Small intestine (tissue), 7 donors: ENCODE measurements at regions not wholly inside any gene's neighbourhood (a gene's known extent, or its start where the extent isn't known, plus 50 kb on each side); places are given as distances from the start of the nearest gene placed in this dataset.

Experiments
- DNase-seq, 2 donors: peaks; one replicate each; pipeline versions ENCODE4 v3.0.0 to v3.0.0-alpha.2; 2013
- FAIRE-seq: peaks from 2 replicates; lab custom pipeline; 2012; peaks lifted over from hg19 to GRCh38; lab: Jason Lieb, UNC
- H3K27ac ChIP-seq, 3 donors: one replicate each; pipeline ENCODE4 v1.5.1; 2013; ENCODE audit warnings: low read length in 2 of 3, mild to moderate bottlenecking in 2 of 3, control low read depth in 1 of 3, inconsistent platforms in 1 of 3, low read depth in 1 of 3, moderate library complexity in 1 of 3
- H3K27me3 ChIP-seq, 3 donors: one replicate each; pipeline ENCODE4 v1.6.1; 2013; ENCODE audit warnings: low read length in 3 of 3, inconsistent platforms in 1 of 3; ENCODE audit not compliant: control insufficient read depth in 3 of 3, insufficient read depth in 3 of 3
- H3K36me3 ChIP-seq, 3 donors: one replicate each; pipeline ENCODE4 v1.6.1; 2013; ENCODE audit warnings: low read length in 3 of 3, inconsistent platforms in 1 of 3, low read depth in 1 of 3, mild to moderate bottlenecking in 1 of 3, moderate library complexity in 1 of 3; ENCODE audit not compliant: control insufficient read depth in 3 of 3, insufficient read depth in 2 of 3
- H3K4me1 ChIP-seq, 3 donors: one replicate each; pipeline ENCODE4 v1.6.1; 2013; ENCODE audit warnings: low read length in 2 of 3, inconsistent platforms in 1 of 3, low read depth in 1 of 3, mild to moderate bottlenecking in 1 of 3, moderate library complexity in 1 of 3; ENCODE audit not compliant: control insufficient read depth in 3 of 3, insufficient read depth in 2 of 3
- H3K4me3 ChIP-seq, 3 donors: one replicate each; pipeline ENCODE4 v1.5.1; 2013; ENCODE audit warnings: low read length in 3 of 3, control low read depth in 1 of 3, inconsistent platforms in 1 of 3, low read depth in 1 of 3, mild to moderate bottlenecking in 1 of 3, moderate library complexity in 1 of 3
- H3K9me3 ChIP-seq, 2 donors: one replicate each; pipeline ENCODE4 v1.6.1; 2013; ENCODE audit warnings: low read depth in 1 of 2, low read length in 1 of 2; ENCODE audit not compliant: control insufficient read depth in 2 of 2, insufficient read depth in 1 of 2
- WGBS, 3 donors: extraction: QIAGEN DNeasy Blood & Tissue Kit; methylation state at CpG; one replicate each; pipeline ENCODE4 v1.1.7; 2013; 5-methylcytosine and 5-hydroxymethylcytosine counted together
- donor health status: healthy with polysubstance abuse.
- donor health status: control.
- donor health status: control.
- donor health status: Bipolar disorder and iron deficiency.
- donor health status: healthy.

- DNase-seq (no peak), FAIRE-seq (no peak)
- WGBS, 3 donors = 89 to 94% (median 92%) methylated on average over 3 of the region's 3 CpGs
- Histone ChIP-seq H3K4me1 (peaks cover 7 to 35% (median 9%) of the 10 kb centered on the region in 3 donors), H3K9me3 (peaks cover 0 to 11% of the 10 kb centered on the region in 2 donors), H3K4me3 (no peak overlapping the region), H3K36me3 (no peaks in the 10 kb centered on the region), H3K27ac (no peak overlapping the region), H3K27me3 (no peaks in the 10 kb centered on the region)
Observed at GRCh38 chr2:203809991-203810510, 57.5 kb upstream of the CTLA4 start.

DNA sequence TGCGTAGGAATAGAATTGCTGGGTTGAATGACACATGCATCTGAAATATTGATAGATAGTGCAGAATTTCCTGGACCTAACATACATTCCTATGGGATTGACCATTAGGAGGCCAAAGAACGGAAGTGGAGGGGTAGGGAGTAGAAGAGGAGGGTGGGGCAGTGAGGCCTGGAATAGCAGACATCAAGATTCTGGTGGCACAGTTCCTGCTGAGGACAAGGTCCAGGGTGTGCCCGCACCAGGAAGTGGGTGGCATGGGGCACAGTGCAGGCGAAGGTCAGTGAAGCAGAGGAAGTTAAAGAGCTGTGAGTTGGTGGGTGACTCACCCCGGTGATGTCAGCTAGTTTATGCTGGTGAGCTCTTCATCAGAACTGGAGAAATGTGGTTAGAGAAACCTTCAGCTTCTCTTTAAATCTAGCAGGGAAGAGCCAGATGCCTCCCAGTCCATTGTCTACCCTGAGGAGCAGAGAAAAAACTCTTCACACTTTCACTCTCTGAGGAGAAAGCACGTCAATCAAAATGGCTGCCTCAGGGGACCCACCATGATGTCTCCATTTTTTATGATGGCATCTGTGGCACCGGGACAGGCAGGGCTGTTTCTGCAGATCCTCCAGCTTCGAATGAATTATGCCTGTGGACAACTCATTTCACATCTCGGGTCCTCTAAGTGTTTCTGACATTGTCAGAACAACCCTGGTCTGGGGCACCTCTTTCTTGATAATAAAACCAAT lies 55.9 kb upstream of the CTLA4 start:
- 31 to 47% (median 35%) methylated on average over 9 of the region's 9 CpGs for WGBS, 3 donors
- H3K9me3 ChIP-seq = peaks cover 0 to 5% of the 10 kb centered on the region in 2 donors
- peak overlapping the region; percentile 71 to 85 (median 82) for H3K27ac ChIP-seq
- H3K4me3 ChIP-seq = no peak overlapping the region
- DNase-seq = peak; percentile 92 to 99
- no peaks in the 10 kb centered on the region for H3K36me3 ChIP-seq
- peaks cover 7 to 37% (median 9%) of the 10 kb centered on the region in 3 donors for H3K4me1 ChIP-seq
- FAIRE-seq = peak; percentile 33
- H3K27me3 ChIP-seq = no peaks in the 10 kb centered on the region

DNA sequence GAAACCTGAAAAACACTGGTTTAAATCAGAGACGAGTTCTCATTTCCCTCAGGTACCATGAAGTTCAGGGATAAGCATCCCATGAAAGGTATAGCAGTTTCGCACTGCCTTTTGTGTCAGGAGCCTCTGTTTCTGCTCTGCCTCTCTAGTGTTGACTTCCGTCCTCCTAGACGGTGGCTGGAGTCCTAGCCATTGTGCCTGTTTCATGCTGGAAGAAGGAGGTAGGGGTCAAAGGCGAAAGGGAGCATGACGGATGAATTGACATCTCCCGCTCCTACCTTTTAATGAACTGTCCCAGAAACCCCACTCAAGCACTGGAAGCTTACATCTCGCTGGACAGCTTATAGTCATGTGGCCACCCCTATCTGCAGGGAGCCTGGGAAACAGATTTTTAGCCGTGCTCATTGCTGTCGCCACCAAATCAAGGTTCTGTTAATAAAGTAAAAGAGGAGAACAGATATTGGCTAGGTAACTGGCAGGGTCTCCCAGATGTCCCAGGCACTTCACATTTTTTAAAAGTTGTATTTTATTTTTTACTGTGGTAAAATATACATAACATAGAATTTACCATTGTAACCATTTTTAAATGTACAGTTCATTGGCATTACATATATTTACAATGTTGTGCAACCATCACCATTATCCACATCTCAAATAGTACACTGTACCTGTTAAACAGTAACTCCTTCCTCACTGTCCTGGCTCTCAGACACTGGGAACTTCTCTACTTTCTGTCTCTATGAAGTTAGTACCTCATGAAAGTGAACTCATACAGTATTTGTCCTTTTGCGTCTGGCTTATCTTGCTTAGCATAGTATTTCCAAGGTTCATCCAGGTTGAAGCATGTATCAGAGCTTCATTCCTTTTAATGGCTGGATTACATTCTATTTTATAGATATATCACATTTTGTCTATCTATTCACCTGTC lies 55.0 kb upstream of the CTLA4 start:
- Histone ChIP-seq H3K27me3 (no peaks in the 10 kb centered on the region), H3K36me3 (no peaks in the 10 kb centered on the region), H3K27ac (peak overlapping the region; percentile 71 to 85 (median 82)), H3K4me1 (peaks cover 7 to 37% (median 9%) of the 10 kb centered on the region in 3 donors), H3K4me3 (no peak overlapping the region), H3K9me3 (peaks cover 0 to 5% of the 10 kb centered on the region in 2 donors)
- peak; percentile 70 to 80 for DNase-seq
- 84 to 89% (median 85%) methylated on average over 11 of the region's 11 CpGs for WGBS, 3 donors
- FAIRE-seq = no peak

DNA sequence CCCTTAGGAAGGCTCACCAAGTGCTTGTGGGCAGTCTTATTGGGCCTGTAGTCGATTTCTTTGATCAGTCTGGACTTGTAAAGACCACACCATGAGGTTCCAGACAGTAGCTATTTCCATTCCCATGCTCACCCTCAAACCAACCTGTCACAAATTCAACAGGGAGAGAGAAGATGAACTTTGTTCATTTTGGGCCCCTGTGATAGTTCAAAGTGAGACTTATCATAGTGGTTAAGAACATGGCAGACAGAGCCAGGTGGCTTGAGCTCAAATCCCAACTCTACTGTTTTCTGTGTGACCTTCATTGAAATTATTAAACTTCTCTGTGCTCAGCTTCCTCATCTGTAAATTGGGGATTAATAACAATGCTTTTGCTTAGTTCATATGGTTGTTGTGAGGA lies 53.9 kb upstream of the CTLA4 start:
- 79 to 86% (median 84%) methylated on average over 1 of the region's 1 CpG for WGBS, 3 donors
- H3K36me3 ChIP-seq = no peaks in the 10 kb centered on the region
- H3K4me1 ChIP-seq = peaks cover 7 to 37% (median 9%) of the 10 kb centered on the region in 3 donors
- peak overlapping the region; percentile 48 to 82 (median 74) for H3K27ac ChIP-seq
- no peaks in the 10 kb centered on the region for H3K27me3 ChIP-seq
- DNase-seq (peak in 1 of 2 donors; percentile 12), FAIRE-seq (no peak)
- H3K9me3 ChIP-seq = peaks cover 0 to 5% of the 10 kb centered on the region in 2 donors
- no peak overlapping the region for H3K4me3 ChIP-seq

GRCh38 chr2:203814661-203815540 lies 52.7 kb upstream of the CTLA4 start:
- Histone ChIP-seq H3K27me3 (no peaks in the 10 kb centered on the region), H3K9me3 (peaks cover 0 to 4% of the 10 kb centered on the region in 2 donors), H3K27ac (peak overlapping the region; percentile 24 to 82 (median 29)), H3K4me3 (no peak overlapping the region), H3K36me3 (no peaks in the 10 kb centered on the region), H3K4me1 (peaks cover 7 to 48% (median 8%) of the 10 kb centered on the region in 3 donors)
- FAIRE-seq (no peak), DNase-seq (peak; percentile 75 to 83)
- WGBS, 3 donors = 15 to 29% (median 20%) methylated on average over 10 of the region's 10 CpGs

DNA sequence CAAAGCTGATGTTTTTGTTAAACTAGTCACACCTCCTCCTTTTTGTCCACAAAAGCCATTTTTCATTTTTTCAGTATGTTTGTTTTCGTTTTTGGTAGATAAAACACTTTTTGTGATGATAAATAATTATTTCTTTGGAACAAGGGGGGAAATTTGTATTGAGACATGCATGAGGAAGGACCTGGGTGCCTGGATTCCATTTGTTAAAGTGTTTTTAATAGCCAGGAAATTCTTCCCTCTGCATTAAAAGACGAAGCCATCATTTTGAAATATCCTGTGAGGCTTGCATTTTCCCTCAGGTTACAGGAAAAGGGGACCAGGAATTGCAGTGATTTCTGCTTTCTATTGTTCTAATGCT lies 52.1 kb upstream of the CTLA4 start:
- FAIRE-seq = no peak
- no peaks in the 10 kb centered on the region for H3K36me3 ChIP-seq
- 0 to 7% (median 4%) methylated on average over 2 of the region's 2 CpGs for WGBS, 3 donors

GRCh38 chr2:203817147-203817546 lies 50.4 kb upstream of the CTLA4 start:
- WGBS, 3 donors = 74 to 80% (median 78%) methylated on average over 5 of the region's 5 CpGs
- FAIRE-seq = no peak
- H3K9me3 ChIP-seq = no peaks in the 10 kb centered on the region

More for the DNA sequence above, 52.1 kb upstream of the CTLA4 start:
- no peaks in the 10 kb centered on the region for H3K9me3 ChIP-seq
- no peak overlapping the region for H3K4me3 ChIP-seq
- no peak overlapping the region for H3K27ac ChIP-seq
- no peaks in the 10 kb centered on the region for H3K27me3 ChIP-seq
- H3K4me1 ChIP-seq = peaks cover 7 to 51% (median 8%) of the 10 kb centered on the region in 3 donors
- no peak for DNase-seq

More at GRCh38 chr2:203817147-203817546, 50.4 kb upstream of the CTLA4 start:
- Histone ChIP-seq H3K27ac (no peak overlapping the region), H3K36me3 (no peaks in the 10 kb centered on the region), H3K4me3 (no peak overlapping the region), H3K27me3 (no peaks in the 10 kb centered on the region), H3K4me1 (peaks cover 5 to 43% (median 6%) of the 10 kb centered on the region in 3 donors)
- DNase-seq = no peak
